ENCODE measurements at regions not wholly inside any gene's neighbourhood (a gene's known extent, or its start where the extent isn't known, plus 50 kb on each side); places are given as distances from the start of the nearest gene placed in this dataset.

GRCh38 chr10:124263726-124264125, 155.0 kb downstream of the OAT start:
- no peaks in the 10 kb centered on the region for H3K4me1 Mint-ChIP-seq (ENCODE audit: low read depth)
- H3K27me3 Mint-ChIP-seq (ENCODE audit: low read depth), result no peaks in the 10 kb centered on the region
- no peaks in the 10 kb centered on the region for H3K36me3 Mint-ChIP-seq (ENCODE audit: low read depth)
- H3K4me3 Mint-ChIP-seq, result no peak overlapping the region
- no peak overlapping the region for H3K27ac Mint-ChIP-seq
- H3K9me3 Mint-ChIP-seq, result no peaks in the 10 kb centered on the region

- no peaks in the 10 kb centered on the region for H3K9me3 Mint-ChIP-seq
- no peak overlapping the region for H3K4me3 Mint-ChIP-seq
- no peaks in the 10 kb centered on the region for H3K4me1 Mint-ChIP-seq (ENCODE audit: low read depth)
- H3K27ac Mint-ChIP-seq, result no peak overlapping the region
- H3K27me3 Mint-ChIP-seq (ENCODE audit: low read depth), result no peaks in the 10 kb centered on the region
- no peaks in the 10 kb centered on the region for H3K36me3 Mint-ChIP-seq (ENCODE audit: low read depth)
Measured at GRCh38 chr10:124262971-124263370, 155.8 kb downstream of the OAT start.

GRCh38 chr10:124262234-124262865, 156.4 kb downstream of the OAT start:
- H3K4me1 Mint-ChIP-seq (ENCODE audit: low read depth), result no peaks in the 10 kb centered on the region
- H3K4me3 Mint-ChIP-seq, result no peak overlapping the region
- H3K27me3 Mint-ChIP-seq (ENCODE audit: low read depth), result no peaks in the 10 kb centered on the region
- H3K27ac Mint-ChIP-seq, result no peak overlapping the region
- H3K9me3 Mint-ChIP-seq, result no peaks in the 10 kb centered on the region
- H3K36me3 Mint-ChIP-seq (ENCODE audit: low read depth), result no peaks in the 10 kb centered on the region

GRCh38 chr10:124259139-124259825, 159.4 kb downstream of the OAT start:
- H3K27me3 Mint-ChIP-seq (ENCODE audit: low read depth), result no peaks in the 10 kb centered on the region
- H3K36me3 Mint-ChIP-seq (ENCODE audit: low read depth), result no peaks in the 10 kb centered on the region
- H3K27ac Mint-ChIP-seq, result no peak overlapping the region
- no peaks in the 10 kb centered on the region for H3K9me3 Mint-ChIP-seq
- no peak overlapping the region for H3K4me3 Mint-ChIP-seq
- no peaks in the 10 kb centered on the region for H3K4me1 Mint-ChIP-seq (ENCODE audit: low read depth)

- Mint-ChIP-seq H3K4me3 (no peak overlapping the region), H3K27me3 (ENCODE audit: low read depth) (no peaks in the 10 kb centered on the region), H3K9me3 (no peaks in the 10 kb centered on the region), H3K27ac (no peak overlapping the region), H3K4me1 (ENCODE audit: low read depth) (no peaks in the 10 kb centered on the region), H3K36me3 (ENCODE audit: low read depth) (no peaks in the 10 kb centered on the region)
Measured at GRCh38 chr10:124257781-124258180, 160.9 kb downstream of the OAT start.

GRCh38 chr10:124256151-124256550, 162.6 kb downstream of the OAT start:
- H3K27me3 Mint-ChIP-seq (ENCODE audit: low read depth), result no peaks in the 10 kb centered on the region
- no peaks in the 10 kb centered on the region for H3K36me3 Mint-ChIP-seq (ENCODE audit: low read depth)
- no peak overlapping the region for H3K4me3 Mint-ChIP-seq
- no peaks in the 10 kb centered on the region for H3K4me1 Mint-ChIP-seq (ENCODE audit: low read depth)
- H3K27ac Mint-ChIP-seq, result no peak overlapping the region
- no peaks in the 10 kb centered on the region for H3K9me3 Mint-ChIP-seq

- Mint-ChIP-seq H3K27me3 (ENCODE audit: low read depth) (no peaks in the 10 kb centered on the region), H3K27ac (no peak overlapping the region), H3K9me3 (no peaks in the 10 kb centered on the region), H3K4me1 (ENCODE audit: low read depth) (no peaks in the 10 kb centered on the region), H3K4me3 (no peak overlapping the region), H3K36me3 (ENCODE audit: low read depth) (no peaks in the 10 kb centered on the region)
Measured at GRCh38 chr10:124255556-124255955, 162.2 kb upstream of the CHST15 start.

- Mint-ChIP-seq H3K4me1 (ENCODE audit: low read depth) (no peaks in the 10 kb centered on the region), H3K27ac (no peak overlapping the region), H3K36me3 (ENCODE audit: low read depth) (no peaks in the 10 kb centered on the region), H3K9me3 (no peaks in the 10 kb centered on the region), H3K27me3 (ENCODE audit: low read depth) (no peaks in the 10 kb centered on the region), H3K4me3 (no peak overlapping the region)
Measured at GRCh38 chr10:124254490-124254889, 161.1 kb upstream of the CHST15 start.

- H3K27me3 Mint-ChIP-seq (ENCODE audit: low read depth), result no peaks in the 10 kb centered on the region
- no peak overlapping the region for H3K4me3 Mint-ChIP-seq
- no peaks in the 10 kb centered on the region for H3K4me1 Mint-ChIP-seq (ENCODE audit: low read depth)
- H3K9me3 Mint-ChIP-seq, result no peaks in the 10 kb centered on the region
- no peak overlapping the region for H3K27ac Mint-ChIP-seq
- no peaks in the 10 kb centered on the region for H3K36me3 Mint-ChIP-seq (ENCODE audit: low read depth)
Measured at GRCh38 chr10:124253006-124253405, 159.6 kb upstream of the CHST15 start.

- no peaks in the 10 kb centered on the region for H3K4me1 Mint-ChIP-seq (ENCODE audit: low read depth)
- no peaks in the 10 kb centered on the region for H3K36me3 Mint-ChIP-seq (ENCODE audit: low read depth)
- H3K9me3 Mint-ChIP-seq, result no peaks in the 10 kb centered on the region
- H3K27me3 Mint-ChIP-seq (ENCODE audit: low read depth), result no peaks in the 10 kb centered on the region
- no peak overlapping the region for H3K27ac Mint-ChIP-seq
- no peak overlapping the region for H3K4me3 Mint-ChIP-seq
Measured at GRCh38 chr10:124252097-124252715, 158.8 kb upstream of the CHST15 start.

GRCh38 chr10:124251317-124252065, 158.1 kb upstream of the CHST15 start:
- Mint-ChIP-seq H3K27me3 (ENCODE audit: low read depth) (no peaks in the 10 kb centered on the region), H3K27ac (no peak overlapping the region), H3K4me1 (ENCODE audit: low read depth) (no peaks in the 10 kb centered on the region), H3K4me3 (no peak overlapping the region), H3K36me3 (ENCODE audit: low read depth) (no peaks in the 10 kb centered on the region), H3K9me3 (no peaks in the 10 kb centered on the region)

GRCh38 chr10:124250506-124250905, 157.1 kb upstream of the CHST15 start:
- H3K27me3 Mint-ChIP-seq (ENCODE audit: low read depth), result no peaks in the 10 kb centered on the region
- H3K4me1 Mint-ChIP-seq (ENCODE audit: low read depth), result no peaks in the 10 kb centered on the region
- no peaks in the 10 kb centered on the region for H3K9me3 Mint-ChIP-seq
- H3K36me3 Mint-ChIP-seq (ENCODE audit: low read depth), result no peaks in the 10 kb centered on the region
- no peak overlapping the region for H3K4me3 Mint-ChIP-seq
- no peak overlapping the region for H3K27ac Mint-ChIP-seq

GRCh38 chr10:124249812-124250432, 156.5 kb upstream of the CHST15 start:
- Mint-ChIP-seq H3K27me3 (ENCODE audit: low read depth) (no peaks in the 10 kb centered on the region), H3K4me3 (no peak overlapping the region), H3K27ac (no peak overlapping the region), H3K36me3 (ENCODE audit: low read depth) (no peaks in the 10 kb centered on the region), H3K4me1 (ENCODE audit: low read depth) (no peaks in the 10 kb centered on the region), H3K9me3 (no peaks in the 10 kb centered on the region)

- Mint-ChIP-seq H3K4me3 (no peak overlapping the region), H3K9me3 (no peaks in the 10 kb centered on the region), H3K27me3 (ENCODE audit: low read depth) (no peaks in the 10 kb centered on the region), H3K36me3 (ENCODE audit: low read depth) (no peaks in the 10 kb centered on the region), H3K27ac (no peak overlapping the region), H3K4me1 (ENCODE audit: low read depth) (no peaks in the 10 kb centered on the region)
Measured at GRCh38 chr10:124249196-124249595, 155.8 kb upstream of the CHST15 start.
